NB4 (cell line): ENCODE measurements at regions not wholly inside any gene's neighbourhood (a gene's known extent, or its start where the extent isn't known, plus 50 kb on each side); places are given as distances from the start of the nearest gene placed in this dataset.

Experiments used
- CTCF ChIP-seq: IDR thresholded peaks from one replicate; pipeline ENCODE4 v1.5.1; 2012; ENCODE audit warnings: low read depth, low read length
- MAX ChIP-seq: IDR thresholded peaks from 2 replicates; pipeline ENCODE4 v1.6.1; 2011; ENCODE audit warnings: low read depth, low read length
- MYC ChIP-seq: IDR thresholded peaks from 2 replicates; pipeline ENCODE4 v1.6.1; 2011; ENCODE audit warnings: low read depth, low read length
- POLR2A ChIP-seq: IDR thresholded peaks from 2 replicates; pipeline ENCODE4 v1.6.1; 2011; ENCODE audit warnings: mild to moderate bottlenecking; ENCODE audit not compliant: insufficient read length; ENCODE audit errors: extremely low read depth

GRCh38 chr11:56886455-56886854 is 102.3 kb upstream of the OR5AK2 start:
- TF ChIP-seq CTCF = no peak
- no peak for TF ChIP-seq POLR2A
- TF ChIP-seq MAX = no peak
- TF ChIP-seq MYC = no peak
